ENCODE measurements at regions not wholly inside any gene's neighbourhood (a gene's known extent, or its start where the extent isn't known, plus 50 kb on each side); places are given as distances from the start of the nearest gene placed in this dataset.

DNA sequence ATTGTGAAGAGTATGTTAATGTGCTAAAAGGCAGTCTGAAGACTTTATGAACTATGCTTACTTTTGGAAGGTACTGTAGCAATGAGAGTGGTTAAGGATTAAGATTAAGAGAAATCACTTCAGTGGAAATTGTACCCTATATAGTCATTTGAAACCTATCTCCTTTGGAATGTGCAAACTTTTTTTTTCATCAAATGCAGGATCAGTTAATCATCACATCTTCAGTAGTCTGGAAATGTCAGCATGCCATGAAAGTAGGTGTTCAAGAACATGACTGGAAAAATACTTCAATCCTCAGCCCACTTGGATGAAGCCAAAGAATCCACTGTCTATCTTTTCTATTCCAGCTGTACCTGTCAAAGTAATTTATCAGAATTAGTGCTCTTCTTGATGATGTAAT is 157.8 kb upstream of the TMEM161B start:
- Histone ChIP-seq H3K4me3 (ENCODE audit: insufficient read depth, low read depth, low read length) (no peak overlapping the region), H4K5ac (ENCODE audit: low read depth, low read length) (no peak overlapping the region), H3K27me3 (ENCODE audit: control insufficient read depth, insufficient read depth, low read length) (no peaks in the 10 kb centered on the region), H2BK5ac (ENCODE audit: low read depth, low read length, poor library complexity, severe bottlenecking) (no peak overlapping the region), H4K8ac (ENCODE audit: low read depth in 2 of 2, low read length in 2 of 2) (no peak overlapping the region), H4K91ac (ENCODE audit: insufficient read depth, low read depth, low read length) (no peak overlapping the region), H3K23ac (ENCODE audit: low read depth, low read length) (no peak overlapping the region), H2BK120ac (ENCODE audit: low read depth, low read length) (no peak overlapping the region), H2AK9ac (replicated peaks; ENCODE audit: low read depth, low read length, poor library complexity) (no peak overlapping the region), H3K4me2 (ENCODE audit: low read depth, low read length) (no peak overlapping the region), H3K14ac (replicated peaks; ENCODE audit: low read depth, low read length) (no peak overlapping the region), H2AK5ac (ENCODE audit: low read depth, low read length) (no peak overlapping the region), H2BK15ac (ENCODE audit: low read depth, low read length) (no peak overlapping the region), H3K9ac (ENCODE audit: low read depth, low read length) (no peak overlapping the region), H3K4me1 (ENCODE audit: control insufficient read depth, insufficient read depth, low read length) (no peaks in the 10 kb centered on the region), H3K27ac (ENCODE audit: insufficient read depth, low read length) (no peak overlapping the region), H3K9me3 (ENCODE audit: control insufficient read depth, insufficient read depth, low read length) (no peaks in the 10 kb centered on the region), H3K36me3 (ENCODE audit: control insufficient read depth, insufficient read depth, low read length) (no peaks in the 10 kb centered on the region), H4K20me1 (ENCODE audit: insufficient read depth, low read length) (no peaks in the 10 kb centered on the region), H3K18ac (ENCODE audit: low read depth, low read length) (no peak overlapping the region), H3K4ac (ENCODE audit: low read depth, low read length) (no peak overlapping the region), H2BK20ac (ENCODE audit: low read depth, low read length) (no peak overlapping the region), H3K56ac (ENCODE audit: extremely low read depth, insufficient read depth, low read length) (no peak overlapping the region), H3K9me1 (ENCODE audit: insufficient read depth, low read length) (no peaks in the 10 kb centered on the region), H3K79me1 (ENCODE audit: low read depth in 1 of 2, low read length in 2 of 2) (no peaks in the 10 kb centered on the region), H2AFZ (replicated peaks; ENCODE audit: low read length, poor library complexity) (no peak overlapping the region)
- intact Hi-C loops (cut with micrococcal nuclease): no loop called here
- no peak for DNase-seq
- dilution Hi-C loops (cut with HindIII; ENCODE audit: low sequenced_read_pairs, unreplicated experiment): no loop called here
- CTCF ChIA-PET: no interaction called here
- ATAC-seq (ENCODE audit: low read depth): no peak
- TF ChIP-seq CEBPB (IDR thresholded peaks at IDR 0.05; ENCODE audit: low read depth, low read length) (no peak), CHD1 (IDR thresholded peaks at IDR 0.05; ENCODE audit: low read depth, low read length) (no peak), SMC3 (IDR thresholded peaks at IDR 0.05; ENCODE audit: low read depth, low read length) (no peak), USF2 (IDR thresholded peaks at IDR 0.05; ENCODE audit: low read depth, low read length) (no peak), RAD21 (IDR thresholded peaks at IDR 0.05; ENCODE audit: low read length) (no peak), CTCF (conservative IDR thresholded peaks at IDR 0.05; ENCODE audit: low read depth, low read length) (no peak), RFX5 (IDR thresholded peaks at IDR 0.05; ENCODE audit: low read depth, low read length) (no peak), FOS (IDR thresholded peaks at IDR 0.05; ENCODE audit: low read depth, low read length) (no peak), POLR2A (IDR thresholded peaks at IDR 0.05; ENCODE audit: low read depth, low read length) (no peak), NFE2L2 (IDR thresholded peaks at IDR 0.05; ENCODE audit: low read depth, low read length) (no peak), RCOR1 (IDR thresholded peaks at IDR 0.05; ENCODE audit: insufficient replicate concordance, low read length) (no peak), MXI1 (IDR thresholded peaks at IDR 0.05; ENCODE audit: borderline replicate concordance, low read depth, low read length) (no peak)
- in situ Hi-C loops (cut with MboI; ENCODE audit: low sequenced_read_pairs): no loop called here
- no TSS peak for BruUV-seq (replicated peaks)
- POLR2A ChIA-PET (ENCODE audit: unreplicated experiment): no interaction called here

Data from IMR-90 (cell line).